ENCODE measurements at regions not wholly inside any gene's neighbourhood (a gene's known extent, or its start where the extent isn't known, plus 50 kb on each side); places are given as distances from the start of the nearest gene placed in this dataset.
A peak's percentile ranks its signal among the peaks of the same experiment; 100 is the strongest.
"Not testable (repeated sequence)": the region's sequence is repeated elsewhere in the genome, so short reads cannot be mapped to it uniquely, and the experiment has no call there.

DNA sequence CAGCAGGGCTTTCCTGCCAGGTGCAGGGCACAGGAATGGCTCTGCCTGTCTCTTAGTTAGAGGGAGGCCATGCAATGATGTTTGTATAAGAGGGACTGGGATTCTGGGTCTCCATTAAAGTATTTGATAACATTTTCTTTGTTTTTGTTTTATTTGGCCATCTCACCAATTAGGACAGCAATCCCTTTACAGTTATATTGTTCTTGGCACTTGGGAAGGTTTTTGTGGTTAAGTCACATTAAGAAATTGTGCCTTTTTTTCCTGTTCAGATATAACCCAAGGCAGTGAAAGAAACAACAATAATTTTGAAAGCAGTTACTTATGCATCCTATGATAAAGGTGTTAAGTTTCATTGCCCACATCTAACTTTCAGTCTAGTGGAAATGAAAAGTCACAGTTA, 237.4 kb upstream of the PRSS58 start:
- not testable (repeated sequence) for DNase-seq

DNA sequence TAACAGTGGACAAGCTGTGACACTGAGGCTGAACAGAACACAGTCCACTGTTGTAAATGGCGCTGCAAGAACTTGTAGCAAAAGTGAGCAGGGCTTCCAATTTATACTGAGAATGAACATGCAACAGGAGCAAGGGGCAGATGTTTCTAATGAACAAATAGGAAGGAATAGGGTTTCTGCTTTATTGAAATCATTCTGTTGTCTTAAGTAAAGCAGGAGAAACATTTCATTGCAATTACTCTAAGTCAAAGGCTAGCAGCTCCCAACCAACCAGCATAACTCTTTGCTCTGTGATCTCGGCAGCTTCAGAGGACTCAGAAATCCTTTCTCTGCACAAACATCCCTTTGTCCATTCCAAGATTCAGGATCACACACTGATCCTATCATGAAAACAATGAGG, 236.2 kb upstream of the PRSS58 start:
- DNase-seq, result no peak

DNA sequence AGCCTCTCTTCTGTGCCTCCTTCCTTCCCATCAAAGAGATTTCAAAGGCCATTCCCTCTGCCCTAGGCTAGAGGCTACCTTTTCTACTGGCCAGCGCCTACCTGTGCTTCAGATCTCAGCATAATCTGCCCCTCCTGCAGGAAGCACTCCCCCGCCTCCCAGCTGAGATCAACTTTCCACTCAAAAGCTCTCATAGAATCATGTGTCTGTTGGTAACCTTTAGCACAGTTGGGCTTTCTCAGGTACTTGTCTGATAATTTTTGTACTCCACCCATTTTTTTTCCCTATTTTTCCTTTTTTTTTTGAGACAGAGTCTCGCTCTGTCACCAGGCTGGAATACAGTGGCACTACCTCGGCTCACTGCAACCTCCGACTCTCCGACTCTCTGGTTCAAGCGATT, 231.0 kb upstream of the PRSS58 start:
- no peak for DNase-seq

DNA sequence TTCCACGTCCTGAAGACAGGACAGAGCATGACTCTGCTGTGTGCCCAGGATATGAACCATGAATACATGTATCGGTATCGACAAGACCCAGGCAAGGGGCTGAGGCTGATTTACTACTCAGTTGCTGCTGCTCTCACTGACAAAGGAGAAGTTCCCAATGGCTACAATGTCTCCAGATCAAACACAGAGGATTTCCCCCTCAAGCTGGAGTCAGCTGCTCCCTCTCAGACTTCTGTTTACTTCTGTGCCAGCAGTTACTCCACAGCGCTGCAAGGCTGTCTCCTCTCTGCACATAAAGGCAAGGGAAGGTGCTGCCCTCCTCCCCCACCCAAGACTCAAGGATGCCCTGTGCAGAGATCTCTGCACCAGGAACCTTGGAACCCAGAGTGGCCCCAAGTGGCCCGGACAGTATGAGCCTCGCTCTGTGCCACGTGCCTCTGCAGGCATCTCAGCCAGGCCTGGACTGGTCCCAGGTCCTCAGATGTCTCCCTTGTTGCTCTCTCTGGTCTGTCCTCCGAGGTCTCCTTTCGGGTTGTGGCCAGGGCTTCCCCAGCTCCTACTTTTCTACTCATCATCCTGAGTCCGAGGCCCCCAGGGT, 230.3 kb upstream of the PRSS58 start:
- no peak for DNase-seq

DNA sequence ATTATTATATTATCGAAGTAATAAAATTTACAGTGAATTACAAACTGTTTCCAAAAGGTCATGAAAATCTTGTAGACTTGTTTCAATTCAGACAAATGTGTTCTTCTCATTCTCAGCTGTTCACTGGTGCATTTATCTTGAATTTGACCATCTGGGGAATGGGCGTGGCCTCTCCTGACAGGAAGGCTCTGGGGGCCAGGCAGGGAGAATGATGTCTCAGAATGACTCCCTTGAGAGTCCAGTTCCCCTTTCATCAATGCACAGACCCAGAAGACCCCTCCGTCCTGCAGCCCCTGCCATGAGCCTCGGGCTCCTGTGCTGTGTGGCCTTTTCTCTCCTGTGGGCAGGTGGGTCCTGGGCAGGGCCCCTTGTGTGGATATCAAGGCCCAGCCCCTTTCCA, 229.7 kb upstream of the PRSS58 start:
- DNase-seq, result not testable (repeated sequence)

DNA sequence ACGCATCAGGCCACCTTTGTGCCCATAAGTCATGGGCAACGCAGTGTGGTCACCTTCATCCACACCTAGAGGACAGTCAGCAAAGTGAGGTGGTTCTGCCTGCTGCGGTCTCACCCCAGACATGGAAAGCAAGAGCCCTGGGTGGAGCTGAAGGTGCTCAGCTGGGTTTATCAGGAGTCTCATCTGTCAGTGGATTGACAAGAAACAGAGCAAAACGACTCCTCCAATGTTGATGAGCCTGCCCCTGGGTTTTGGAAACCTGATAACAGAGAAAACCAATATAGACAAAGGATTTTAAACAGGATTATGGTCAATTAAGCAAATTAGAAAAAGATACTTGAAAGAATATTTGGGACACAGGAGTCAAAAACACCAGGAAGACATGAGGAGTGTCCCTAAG, 229.3 kb upstream of the PRSS58 start:
- DNase-seq, result no peak

DNA sequence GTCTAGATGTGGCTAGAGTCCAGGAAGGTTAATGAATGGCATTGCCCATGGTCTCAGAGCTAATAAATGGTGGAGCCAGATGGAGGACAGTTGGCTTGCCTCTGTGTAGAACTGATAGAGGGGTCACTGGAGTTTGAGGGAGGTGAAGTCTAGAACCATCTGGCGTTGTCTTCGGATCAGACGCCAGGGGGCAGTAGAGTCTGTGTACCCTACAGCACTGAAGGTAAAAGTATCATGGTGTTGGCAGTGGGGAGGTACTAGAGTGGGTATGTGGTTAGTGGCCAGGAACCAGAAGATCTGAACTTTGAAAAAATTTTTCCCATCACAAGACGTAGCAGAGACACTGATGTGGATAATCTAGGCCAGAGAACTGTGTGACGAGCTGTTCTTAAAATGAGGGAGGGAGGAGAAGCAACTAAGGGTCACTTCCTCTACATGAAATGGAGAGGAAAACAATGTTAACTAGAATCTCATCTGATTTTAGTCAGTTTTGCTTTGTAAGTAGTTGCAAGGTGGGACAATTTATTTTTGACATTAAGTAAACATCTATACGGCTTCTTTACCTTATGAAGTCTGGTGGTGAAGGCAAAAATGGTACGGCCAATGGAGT, 227.9 kb upstream of the PRSS58 start:
- DNase-seq, result no peak

DNA sequence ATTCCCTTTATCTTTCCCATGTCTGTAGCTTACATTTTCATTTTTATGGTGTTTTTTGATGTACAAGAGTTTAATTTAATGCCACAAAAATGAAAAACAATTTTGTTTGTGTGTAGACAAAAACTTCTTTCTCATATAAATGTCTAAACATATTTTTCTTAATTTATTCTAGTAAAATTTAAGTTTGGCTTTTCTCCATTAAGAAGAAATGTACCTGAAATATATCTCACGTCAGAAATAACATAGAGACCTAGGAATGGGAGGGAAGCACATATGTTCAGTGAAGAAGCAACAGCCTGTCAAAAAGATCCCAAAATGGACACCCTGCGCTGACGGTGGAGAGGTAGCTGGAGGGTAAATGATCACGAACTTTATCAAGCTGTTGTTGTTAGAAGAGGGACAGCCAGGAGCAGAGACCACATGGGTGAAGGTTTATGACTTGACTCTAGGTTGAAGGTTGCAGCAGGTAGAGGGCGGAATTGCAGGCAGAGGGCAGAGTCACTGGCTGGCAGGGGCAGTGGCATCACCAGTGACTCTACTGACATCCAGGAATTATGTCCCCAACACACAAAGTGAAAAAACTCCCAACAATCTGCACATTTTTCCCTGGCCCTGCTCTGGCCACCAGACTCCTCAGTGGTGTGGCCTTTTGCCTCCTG, 225.9 kb upstream of the PRSS58 start:
- DNase-seq, result no peak

DNA sequence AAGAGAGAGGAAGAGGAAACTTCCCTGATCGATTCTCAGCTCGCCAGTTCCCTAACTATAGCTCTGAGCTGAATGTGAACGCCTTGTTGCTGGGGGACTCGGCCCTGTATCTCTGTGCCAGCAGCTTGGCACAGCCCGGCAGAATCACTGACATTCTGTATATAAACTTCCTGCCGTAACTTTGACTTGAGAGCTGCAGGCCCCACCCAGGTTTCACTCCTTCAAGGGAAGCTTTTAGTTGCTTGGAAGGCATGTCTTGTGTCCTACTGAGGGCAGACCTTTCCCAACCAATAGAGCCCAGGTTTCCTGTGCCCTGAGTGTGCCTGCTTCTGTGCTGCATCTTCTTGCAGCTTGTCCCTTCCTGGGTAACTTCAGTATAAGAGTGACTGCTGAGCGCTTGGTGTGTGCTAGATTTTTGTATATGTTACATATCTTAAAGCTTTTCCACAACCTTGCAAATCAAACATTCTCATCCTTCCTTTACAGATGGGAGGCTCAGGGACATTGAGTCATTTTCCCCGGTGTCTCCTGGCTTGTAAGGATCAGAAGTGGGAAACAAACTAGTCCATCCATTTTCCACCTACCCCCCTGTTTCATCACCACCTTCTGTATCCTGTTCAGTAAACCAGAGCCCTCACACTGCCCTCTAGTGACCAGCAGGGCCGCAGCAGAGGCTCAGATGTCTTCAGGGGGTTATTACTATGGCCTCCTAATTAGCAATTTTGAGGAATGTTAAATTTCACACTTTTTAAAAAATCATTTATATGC, 225.2 kb upstream of the PRSS58 start:
- peak; percentile 16 to 61 (median 32) for DNase-seq

DNA sequence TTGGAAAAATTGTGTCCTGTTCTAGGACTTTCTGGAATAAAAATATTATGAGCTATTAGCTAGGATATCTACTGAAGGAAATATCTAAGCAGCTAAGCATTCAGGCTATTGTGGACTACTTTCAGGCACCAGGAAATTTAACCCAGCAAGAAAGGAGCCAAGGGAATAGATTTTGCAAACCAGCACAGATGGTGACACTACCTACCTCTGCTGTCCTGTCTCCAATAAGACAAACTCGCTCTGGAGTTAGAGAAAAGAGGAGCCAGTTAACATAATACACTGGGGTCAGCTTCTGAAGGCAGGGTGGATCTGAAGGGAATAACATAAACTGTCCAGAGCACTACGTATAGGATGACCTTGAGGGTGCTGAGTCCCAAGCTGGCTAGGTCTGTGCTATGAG, 223.7 kb upstream of the PRSS58 start:
- DNase-seq, result no peak

DNA sequence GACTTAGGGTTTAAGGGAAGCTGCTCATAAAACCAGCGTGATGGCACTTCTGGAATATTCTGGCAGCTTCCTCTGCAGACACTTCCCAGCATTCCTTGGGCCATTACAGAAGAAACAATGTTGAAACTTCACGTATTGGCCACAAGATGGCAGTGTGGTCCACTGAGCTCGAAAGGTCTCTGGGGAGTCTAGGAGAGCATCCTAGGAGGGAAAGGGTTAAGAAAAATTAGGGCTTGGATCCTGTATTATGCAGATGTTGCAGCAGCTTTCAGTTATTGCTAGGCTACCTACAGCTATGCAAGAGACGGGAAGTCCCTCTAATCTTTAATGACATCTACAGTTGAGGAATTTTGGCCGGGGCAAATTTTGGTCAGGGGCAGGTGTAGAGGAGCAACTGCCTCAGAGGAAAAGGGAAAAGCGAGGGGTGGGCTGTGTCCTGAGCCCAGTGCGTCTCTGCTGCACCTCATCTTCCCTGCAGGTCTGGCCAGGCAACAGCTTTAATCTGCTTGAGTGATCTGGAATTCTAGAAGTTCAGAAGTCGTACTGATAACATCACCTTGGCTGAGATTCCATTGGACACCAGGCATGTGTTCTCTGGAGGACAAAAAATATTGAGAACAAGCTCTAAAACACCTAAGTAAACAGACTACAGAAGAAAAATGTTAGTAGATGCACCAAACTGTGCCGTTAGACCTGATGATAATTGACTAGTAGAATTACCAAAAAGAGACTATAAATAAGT, 220.8 kb upstream of the PRSS58 start:
- peak in 2 of 6 experiments; percentile 22 to 29 for DNase-seq

DNA sequence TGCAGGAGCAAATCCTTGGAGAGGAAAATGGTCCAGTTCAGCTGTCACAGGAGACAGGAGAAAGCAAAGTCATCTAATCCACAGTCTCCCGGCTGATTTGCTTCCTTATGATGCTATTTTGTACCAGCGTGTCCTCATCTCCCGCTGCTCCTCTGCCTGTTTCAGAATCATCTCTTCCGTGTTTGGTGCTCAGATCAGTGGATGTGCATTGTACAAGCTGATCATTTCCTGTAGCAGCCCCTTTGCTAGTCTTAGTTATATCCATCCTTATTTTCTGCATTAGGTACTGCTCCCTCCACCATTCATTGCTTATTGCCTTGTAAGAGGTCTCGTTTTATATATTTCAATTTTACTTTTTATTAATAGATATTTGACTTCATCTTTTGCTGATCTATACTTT, 219.9 kb upstream of the PRSS58 start:
- DNase-seq, result not testable (repeated sequence)

DNA sequence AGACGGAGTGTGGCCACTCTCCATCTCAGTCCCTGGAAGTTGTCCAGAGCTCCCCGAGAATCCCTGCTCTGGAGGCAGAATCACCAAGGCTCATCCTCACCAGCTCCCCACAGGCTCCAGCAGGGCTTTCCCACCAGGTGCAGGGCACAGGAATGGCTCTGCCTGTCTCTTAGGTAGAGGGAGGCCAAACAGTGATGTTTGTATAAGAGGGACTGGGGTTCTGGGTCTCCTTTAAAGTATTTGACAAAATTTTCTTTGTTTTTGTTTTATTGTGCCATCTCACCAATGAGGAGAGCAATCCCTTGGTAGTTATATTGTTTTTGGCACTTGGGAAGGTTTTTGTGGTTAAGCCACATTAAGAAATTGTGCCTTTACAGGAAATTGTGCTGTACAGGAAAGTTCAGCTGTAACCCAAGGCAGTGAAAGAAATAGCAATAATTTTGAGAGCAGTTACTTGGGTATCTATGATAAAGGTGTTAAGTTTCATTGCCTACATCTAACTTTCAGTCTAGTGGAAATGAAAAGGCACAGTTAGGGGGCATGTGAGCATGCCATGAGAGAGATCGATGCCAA, 219.3 kb upstream of the PRSS58 start:
- peak in 3 of 6 experiments; percentile 2 to 44 (median 17) for DNase-seq

DNA sequence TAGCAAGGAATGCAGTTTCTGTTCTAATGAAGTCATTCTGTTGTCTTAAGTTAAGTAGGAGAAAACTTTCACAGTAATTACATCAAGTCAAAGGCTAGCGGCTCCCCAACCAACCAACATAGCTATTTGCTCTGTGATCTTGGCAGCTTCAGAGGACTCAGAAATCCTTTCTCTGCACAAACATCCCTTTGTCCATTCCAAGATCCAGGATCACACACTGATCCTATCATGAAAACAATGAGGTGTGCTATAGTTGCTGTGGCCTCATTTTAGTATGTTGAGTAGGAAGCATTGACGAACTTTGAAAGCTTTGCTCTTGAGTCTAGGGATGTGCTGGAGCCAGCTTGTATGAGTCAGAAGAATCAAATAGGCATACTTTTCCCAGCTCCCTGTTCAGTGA, 218.2 kb upstream of the PRSS58 start:
- DNase-seq, result no peak

DNA sequence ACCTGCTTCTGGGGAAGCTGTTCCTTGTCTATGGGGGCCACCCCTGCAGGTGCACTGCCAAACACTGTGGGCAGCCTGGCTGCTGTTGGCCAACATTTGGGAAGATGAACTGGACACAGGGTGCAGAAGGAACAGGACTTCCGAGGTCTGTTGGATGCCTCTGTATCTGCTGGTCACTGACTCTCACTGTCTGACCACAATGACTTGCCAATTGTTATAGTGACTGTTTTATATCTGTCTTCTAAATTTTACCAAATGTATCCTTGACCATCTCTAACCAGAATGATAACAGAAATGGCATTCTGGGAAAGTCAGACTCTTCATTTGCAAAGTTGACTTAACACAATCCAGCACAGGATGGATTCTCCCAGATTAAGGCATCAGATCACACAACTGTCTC, 214.0 kb upstream of the PRSS58 start:
- DNase-seq, result no peak

DNA sequence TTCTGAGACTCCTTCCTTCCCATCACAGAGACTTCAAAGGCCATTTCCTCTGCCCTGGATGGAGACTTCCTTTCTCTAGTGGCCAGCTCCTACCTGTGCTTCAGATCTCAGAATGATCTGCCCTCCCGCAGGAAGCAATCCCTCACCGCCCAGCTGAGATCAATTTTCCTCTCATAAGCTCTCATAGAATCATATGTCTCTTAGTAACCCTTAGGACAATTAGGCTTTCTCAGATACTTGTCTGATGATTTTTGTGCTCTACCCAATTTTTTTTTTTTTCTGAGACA, 212.6 kb upstream of the PRSS58 start:
- peak in 1 of 6 experiments; percentile 4 for DNase-seq

DNA sequence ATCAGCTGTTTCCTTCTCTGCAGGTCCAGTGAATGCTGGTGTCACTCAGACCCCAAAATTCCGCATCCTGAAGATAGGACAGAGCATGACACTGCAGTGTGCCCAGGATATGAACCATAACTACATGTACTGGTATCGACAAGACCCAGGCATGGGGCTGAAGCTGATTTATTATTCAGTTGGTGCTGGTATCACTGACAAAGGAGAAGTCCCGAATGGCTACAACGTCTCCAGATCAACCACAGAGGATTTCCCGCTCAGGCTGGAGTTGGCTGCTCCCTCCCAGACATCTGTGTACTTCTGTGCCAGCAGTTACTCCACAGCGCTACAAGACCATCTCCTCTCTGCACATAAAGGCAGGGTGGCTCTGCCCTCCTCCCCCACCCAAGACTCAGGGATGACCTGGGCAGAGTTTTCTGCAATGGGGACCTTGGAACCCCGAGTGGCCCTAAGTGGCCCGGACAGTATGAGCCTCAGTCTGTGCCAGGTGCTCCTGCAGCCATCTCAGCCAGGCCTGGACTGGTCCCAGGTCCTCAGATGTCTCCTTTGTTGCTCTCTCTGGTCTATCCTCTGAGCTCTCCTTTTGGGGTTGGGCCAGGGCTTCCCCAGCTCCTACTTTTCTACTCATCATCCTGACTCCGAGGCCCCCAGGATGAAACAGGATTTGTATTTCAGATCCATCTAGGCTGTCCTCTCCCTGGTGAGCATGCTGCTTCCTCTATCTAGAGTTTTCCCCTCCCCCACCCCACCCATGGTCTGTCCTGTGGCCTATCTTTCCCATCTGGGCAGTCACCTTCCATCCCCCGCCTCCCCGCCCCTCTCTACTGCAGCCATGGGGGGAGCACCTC, 212.1 kb upstream of the PRSS58 start:
- no peak for DNase-seq

DNA sequence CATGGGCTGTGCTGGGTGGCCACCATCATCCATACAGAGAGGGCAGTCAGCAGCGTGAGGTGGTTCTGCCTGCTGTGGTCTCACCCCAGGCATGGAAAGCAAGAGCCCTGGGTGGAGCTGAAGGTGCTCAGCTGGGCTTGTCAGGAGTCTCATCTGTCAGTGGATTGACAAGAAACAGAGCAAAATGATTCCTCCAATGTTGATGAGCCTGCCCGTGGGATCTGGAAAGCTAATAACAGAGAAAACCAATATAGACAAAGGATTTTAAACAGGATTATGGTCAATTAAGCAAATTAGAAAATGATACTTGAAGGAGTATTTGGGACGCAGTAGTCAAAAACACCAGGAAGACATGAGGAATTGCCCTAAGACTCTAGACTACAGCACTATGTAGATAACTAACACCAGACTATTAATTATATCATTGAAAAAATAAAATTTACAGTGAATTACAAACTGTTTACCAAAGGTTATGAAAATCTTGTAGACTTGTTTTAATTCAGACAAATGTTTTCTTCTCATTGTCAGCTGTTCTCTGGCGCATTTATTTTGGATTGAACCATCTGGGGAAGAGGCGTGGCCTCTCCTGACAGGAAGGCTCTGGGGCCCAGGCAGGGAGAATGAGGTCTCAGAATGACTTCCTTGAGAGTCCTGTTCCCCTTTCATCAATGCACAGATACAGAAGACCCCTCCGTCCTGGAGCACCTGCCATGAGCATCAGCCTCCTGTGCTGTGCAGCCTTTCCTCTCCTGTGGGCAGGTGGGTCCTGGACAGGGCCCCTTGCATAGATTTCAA, 211.2 kb upstream of the PRSS58 start:
- DNase-seq, result no peak

DNA sequence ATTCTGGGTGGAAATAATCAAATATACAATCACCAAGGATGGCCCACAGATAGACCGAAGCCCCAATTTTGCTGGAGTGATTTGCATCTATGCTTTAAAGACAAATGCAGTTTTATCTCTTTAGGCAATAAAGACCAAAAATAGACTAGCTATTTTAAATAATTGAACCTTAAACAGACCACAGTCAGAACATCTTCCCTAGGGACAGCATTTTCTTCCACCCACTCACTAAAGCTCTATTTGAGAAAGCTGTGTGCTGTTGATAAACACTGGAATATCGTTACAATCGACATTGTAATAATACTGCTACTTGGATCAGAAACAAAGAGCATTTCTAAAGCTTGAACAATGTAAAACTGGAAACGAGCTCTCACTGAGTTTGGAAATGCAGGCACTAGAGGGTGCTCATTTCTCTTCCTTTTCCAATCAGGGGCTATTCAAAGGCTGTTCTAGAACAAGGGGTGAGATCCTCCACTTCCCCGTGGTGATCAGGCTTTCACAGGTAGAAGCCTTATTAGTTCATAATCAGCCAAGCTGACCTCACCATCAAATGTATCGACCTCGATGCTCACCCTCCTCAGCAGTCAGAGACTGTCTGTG, 209.3 kb upstream of the PRSS58 start:
- not testable (repeated sequence) for DNase-seq

DNA sequence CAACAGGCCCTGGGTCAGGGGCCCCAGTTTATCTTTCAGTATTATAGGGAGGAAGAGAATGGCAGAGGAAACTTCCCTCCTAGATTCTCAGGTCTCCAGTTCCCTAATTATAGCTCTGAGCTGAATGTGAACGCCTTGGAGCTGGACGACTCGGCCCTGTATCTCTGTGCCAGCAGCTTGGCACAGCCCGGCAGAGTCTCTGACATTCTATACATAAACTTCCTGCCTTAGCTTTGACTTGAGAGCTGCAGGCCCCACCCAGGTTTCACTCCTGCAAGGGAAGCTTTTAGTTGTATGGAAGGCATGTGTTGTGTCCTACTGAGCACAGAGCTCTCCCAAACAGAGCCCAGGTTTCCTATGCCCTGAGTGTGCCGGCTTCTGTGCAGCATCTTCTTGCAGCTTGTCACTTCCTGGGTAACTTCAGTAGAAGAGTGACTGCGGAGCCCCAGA, 205.6 kb upstream of the PRSS58 start:
- peak in 3 of 6 experiments; percentile 4 to 67 (median 25) for DNase-seq

DNA sequence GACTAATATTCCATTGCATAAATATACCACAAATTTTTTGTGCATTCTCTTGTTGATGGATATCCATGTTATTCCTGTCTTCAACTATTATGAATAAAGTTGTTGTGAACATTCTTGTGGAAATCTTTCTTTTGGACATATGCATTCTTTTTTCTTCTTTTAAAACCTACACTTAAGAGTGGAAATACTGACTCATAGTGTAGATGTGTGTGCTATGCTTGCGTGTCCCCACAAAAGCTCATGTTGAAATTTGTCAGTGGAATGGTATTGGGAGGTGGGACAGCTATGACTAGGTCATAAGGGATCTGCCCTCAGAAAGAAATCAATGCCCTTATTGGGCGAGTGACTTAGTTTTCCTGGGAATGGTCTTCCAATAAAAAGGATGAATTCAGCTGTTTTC, 203.6 kb upstream of the PRSS58 start:
- DNase-seq, result no peak

Data from stimulated activated naive CD4-positive, alpha-beta T cell (primary cell).